NB4 (cell line): ENCODE measurements at regions not wholly inside any gene's neighbourhood (a gene's known extent, or its start where the extent isn't known, plus 50 kb on each side); places are given as distances from the start of the nearest gene placed in this dataset.

Source experiments
- DNase-seq: peaks from one replicate; pipeline ENCODE4 v3.0.0; 2010; ENCODE audit warnings: low read depth
- H3K4me3 ChIP-seq: one replicate; pipeline ENCODE4 v1.5.1; 2011; ENCODE audit warnings: mild to moderate bottlenecking, low read depth, low read length, moderate library complexity
- MYC ChIP-seq: IDR thresholded peaks from 2 replicates; pipeline ENCODE4 v1.6.1; 2011; ENCODE audit warnings: low read depth, low read length
- POLR2A ChIP-seq: IDR thresholded peaks from 2 replicates; pipeline ENCODE4 v1.6.1; 2011; ENCODE audit warnings: mild to moderate bottlenecking; ENCODE audit not compliant: insufficient read length; ENCODE audit errors: extremely low read depth
- TF ChIP-seq, protein P1 (sequence below): IDR thresholded peaks from one replicate; pipeline ENCODE4 v1.5.1; 2012; ENCODE audit warnings: low read depth, low read length
- TF ChIP-seq, protein P2 (sequence below): IDR thresholded peaks from 2 replicates; pipeline ENCODE4 v1.6.1; 2011; ENCODE audit warnings: low read depth, low read length

DNA sequence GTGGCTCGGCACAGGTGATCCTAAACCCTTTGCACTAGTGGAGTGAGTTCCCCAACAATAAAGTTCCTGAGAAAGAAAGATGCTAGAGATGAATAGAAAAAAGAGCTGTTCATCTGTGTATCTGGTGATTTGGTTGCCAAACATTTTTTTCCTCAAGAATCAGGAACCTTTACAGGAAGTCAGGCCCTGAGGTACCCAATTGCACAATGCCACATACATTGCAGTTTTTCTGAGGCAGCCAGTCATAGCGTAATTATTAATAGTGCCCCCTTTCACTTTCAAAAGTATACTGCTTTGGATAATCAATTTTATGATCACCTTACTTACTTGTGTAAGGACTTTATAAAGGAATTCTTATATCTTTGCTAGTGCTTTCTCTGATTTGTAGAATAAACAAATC is 346.3 kb upstream of the POU3F1 start:
- TF ChIP-seq, protein P1, sequence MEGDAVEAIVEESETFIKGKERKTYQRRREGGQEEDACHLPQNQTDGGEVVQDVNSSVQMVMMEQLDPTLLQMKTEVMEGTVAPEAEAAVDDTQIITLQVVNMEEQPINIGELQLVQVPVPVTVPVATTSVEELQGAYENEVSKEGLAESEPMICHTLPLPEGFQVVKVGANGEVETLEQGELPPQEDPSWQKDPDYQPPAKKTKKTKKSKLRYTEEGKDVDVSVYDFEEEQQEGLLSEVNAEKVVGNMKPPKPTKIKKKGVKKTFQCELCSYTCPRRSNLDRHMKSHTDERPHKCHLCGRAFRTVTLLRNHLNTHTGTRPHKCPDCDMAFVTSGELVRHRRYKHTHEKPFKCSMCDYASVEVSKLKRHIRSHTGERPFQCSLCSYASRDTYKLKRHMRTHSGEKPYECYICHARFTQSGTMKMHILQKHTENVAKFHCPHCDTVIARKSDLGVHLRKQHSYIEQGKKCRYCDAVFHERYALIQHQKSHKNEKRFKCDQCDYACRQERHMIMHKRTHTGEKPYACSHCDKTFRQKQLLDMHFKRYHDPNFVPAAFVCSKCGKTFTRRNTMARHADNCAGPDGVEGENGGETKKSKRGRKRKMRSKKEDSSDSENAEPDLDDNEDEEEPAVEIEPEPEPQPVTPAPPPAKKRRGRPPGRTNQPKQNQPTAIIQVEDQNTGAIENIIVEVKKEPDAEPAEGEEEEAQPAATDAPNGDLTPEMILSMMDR, result no peak
- TF ChIP-seq MYC (no peak), POLR2A (no peak)
- TF ChIP-seq, protein P2, sequence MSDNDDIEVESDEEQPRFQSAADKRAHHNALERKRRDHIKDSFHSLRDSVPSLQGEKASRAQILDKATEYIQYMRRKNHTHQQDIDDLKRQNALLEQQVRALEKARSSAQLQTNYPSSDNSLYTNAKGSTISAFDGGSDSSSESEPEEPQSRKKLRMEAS, result no peak
- peak; percentile 4 for DNase-seq
- no peak overlapping the region for H3K4me3 ChIP-seq

DNA sequence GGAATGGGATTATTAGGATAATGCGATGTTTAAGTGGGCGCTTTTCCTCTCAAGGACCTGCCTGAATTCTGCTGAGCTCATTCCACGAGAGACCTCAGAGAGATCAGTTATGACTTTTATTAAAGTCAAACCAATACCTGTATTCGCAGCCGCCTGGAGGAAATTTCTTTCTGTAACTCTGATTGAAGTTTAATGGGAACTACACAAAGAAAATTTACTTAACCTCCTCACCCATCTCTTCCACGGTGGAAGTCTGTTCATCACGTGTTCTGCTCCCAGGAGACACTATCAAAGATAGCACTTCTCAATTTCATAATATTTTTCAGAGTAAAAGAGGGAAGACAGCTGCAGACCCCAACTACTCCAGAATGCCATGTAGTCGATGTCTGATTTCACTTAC is 334.7 kb upstream of the POU3F1 start:
- TF ChIP-seq MYC, result no peak
- H3K4me3 ChIP-seq, result no peak overlapping the region
- DNase-seq, result no peak

DNA sequence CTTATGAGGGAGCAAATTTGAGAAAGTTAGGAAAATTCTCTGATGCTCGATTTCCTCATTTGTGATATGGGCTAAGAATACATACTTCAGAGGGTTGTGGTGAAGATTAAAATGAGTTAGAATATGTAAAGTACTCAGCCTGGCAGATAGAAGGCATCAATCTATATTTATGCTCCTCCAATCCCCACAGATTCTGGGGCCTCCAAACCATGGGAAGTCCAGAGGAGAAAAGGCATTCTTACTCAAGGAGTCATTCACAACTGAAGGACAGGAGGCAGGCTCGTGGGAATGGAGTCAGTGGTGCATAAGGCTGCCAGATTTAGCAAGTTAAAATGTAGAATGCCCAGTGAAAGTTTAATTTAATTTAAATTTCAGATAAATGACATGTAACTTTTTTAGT is 330.0 kb upstream of the POU3F1 start:
- DNase-seq, result no peak
- no peak overlapping the region for H3K4me3 ChIP-seq
- TF ChIP-seq POLR2A, result no peak
- no peak for TF ChIP-seq MYC
- TF ChIP-seq, protein P2, result no peak
- TF ChIP-seq, protein P1, result no peak

DNA sequence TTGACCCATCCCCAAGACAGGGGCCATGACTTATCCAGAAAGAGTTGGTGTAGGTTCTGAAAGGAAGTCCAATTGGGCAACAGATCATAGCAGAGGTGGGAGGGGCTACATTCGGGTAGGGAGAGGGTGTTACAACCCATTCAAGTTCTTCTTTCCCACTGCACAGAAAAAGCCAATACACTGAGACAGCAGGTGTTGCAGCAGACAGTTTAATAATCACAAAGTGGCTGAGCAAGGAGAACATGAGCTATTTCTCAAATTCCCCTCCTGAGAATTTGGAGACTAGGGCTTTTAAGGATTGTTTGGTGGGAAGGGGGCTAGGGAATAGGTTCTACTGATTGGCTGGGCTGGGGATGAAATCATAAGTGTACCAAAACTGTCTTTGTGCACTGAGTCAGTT is 328.4 kb upstream of the POU3F1 start:
- no peak for TF ChIP-seq POLR2A
- TF ChIP-seq, protein P1, result no peak
- TF ChIP-seq MYC, result no peak
- TF ChIP-seq, protein P2, result no peak
- H3K4me3 ChIP-seq, result no peak overlapping the region
- no peak for DNase-seq

DNA sequence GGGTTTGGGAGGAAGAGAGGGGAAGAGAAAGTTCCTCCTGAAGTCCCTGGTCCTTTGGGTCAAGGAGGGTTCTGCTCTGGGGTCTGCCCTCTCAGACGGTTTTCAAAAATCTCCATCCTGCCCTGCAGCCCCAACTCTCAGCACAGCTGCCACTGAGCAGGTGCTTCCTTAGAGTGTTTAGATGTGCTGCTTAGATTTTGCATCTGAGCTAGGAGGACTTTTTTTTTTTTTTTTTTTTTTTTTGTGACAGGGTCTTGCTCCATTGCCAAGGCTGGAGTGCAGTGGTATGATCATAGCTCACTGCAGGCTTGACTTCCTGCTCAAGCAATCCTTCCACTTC is 324.9 kb upstream of the POU3F1 start:
- no peak for DNase-seq
- TF ChIP-seq, protein P2, result no peak
- TF ChIP-seq POLR2A (no peak), MYC (no peak)
- TF ChIP-seq, protein P1, result no peak
- H3K4me3 ChIP-seq, result no peak overlapping the region

DNA sequence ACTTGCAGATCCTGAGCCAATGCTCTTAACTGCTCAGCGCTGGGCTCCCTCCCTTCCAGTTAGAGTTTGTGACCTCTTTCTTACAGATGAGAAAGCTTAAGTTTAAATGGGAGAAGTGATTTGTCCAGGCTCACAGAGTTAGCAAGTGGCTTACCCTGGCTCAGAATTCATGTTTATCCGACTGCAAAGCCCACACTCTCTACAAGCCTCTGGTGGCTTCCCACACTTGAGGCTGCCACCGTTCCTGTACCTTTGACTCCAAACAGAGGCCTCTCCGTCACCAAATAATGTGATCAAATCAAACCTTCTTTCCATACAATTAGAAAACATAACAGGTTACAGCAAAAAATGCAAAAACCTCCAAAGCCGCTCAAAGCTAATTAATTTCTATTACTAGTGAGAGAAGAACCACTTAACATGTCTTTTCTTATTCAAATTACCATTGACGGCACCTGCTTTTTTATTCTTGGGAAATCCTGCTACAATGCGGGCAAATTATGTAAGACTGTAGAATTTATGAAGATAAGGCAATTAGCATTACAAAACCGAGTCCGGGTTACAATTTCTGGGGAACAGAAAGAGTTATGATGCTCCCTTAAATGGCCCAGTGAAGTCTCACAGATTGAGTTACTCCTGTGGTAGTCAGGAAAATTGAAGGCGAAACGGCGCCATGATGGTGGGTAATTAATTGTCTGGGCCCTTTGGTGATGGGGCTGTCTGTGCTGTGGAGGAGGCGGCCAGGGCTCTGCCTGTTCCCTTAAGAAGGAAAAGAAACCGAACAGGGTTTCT is 324.3 kb upstream of the POU3F1 start:
- TF ChIP-seq POLR2A, result no peak
- TF ChIP-seq, protein P1, result no peak
- no peak for TF ChIP-seq MYC
- TF ChIP-seq, protein P2, result no peak
- no peak for DNase-seq

More for the DNA sequence above, 324.3 kb upstream of the POU3F1 start:
- no peak overlapping the region for H3K4me3 ChIP-seq
